Mucosa of descending colon (tissue), 3 donors: ENCODE measurements at regions not wholly inside any gene's neighbourhood (a gene's known extent, or its start where the extent isn't known, plus 50 kb on each side); places are given as distances from the start of the nearest gene placed in this dataset.

ENCODE experiments used
- ATAC-seq: fragments of 200-7000 bp; cut with Tn5 transposase; one replicate; pipeline ENCODE4 v1.9.1; 2020; ENCODE audit warnings: mild to moderate bottlenecking, moderate library complexity
- DNase-seq, 3 donors: peaks; one replicate each; pipeline ENCODE4 v3.0.0-alpha.2; 2020
- H3K36me3 ChIP-seq: fragments of 200-600 bp; one replicate; pipeline ENCODE4 v1.8.0; 2021; ENCODE audit warnings: low read depth, mild to moderate bottlenecking
- H3K4me1 ChIP-seq: fragments of 200-600 bp; one replicate; pipeline ENCODE4 v1.8.0; 2021; ENCODE audit warnings: low read depth, mild to moderate bottlenecking
- H3K4me3 ChIP-seq: fragments of 200-600 bp; one replicate; pipeline ENCODE4 v1.8.0; 2021; ENCODE audit warnings: mild to moderate bottlenecking
- H3K9me3 ChIP-seq: fragments of 200-600 bp; one replicate; pipeline ENCODE4 v1.8.0; 2021; ENCODE audit warnings: mild to moderate bottlenecking
- CTCF ChIP-seq: fragments of 200-600 bp; IDR thresholded peaks from one replicate; pipeline ENCODE4 v1.8.0; 2022; ENCODE audit warnings: antibody characterized with exemption, mild to moderate bottlenecking
- intact Hi-C, 2 donors: fragments of 100-400 bp; cut with DNase I in 1 of 2; cut with micrococcal nuclease in 1 of 2; formaldehyde crosslinking; loops; one replicate each; pipeline versions ENCODE4 v1.11.0 to v1.11.1; 2022; cut with DNase I, micrococcal nuclease
- donor health status: DM: no; HTN: no; CAD: no; lungs with moderate emphysema.
- donor health status: DM: no; HTN: no; CAD: no.
- donor health status: DM: no; HTN: yes; CAD: no.

- no peak for TF ChIP-seq CTCF
- Histone ChIP-seq H3K36me3 (no peaks in the 10 kb centered on the region), H3K4me3 (no peak overlapping the region), H3K9me3 (no peaks in the 10 kb centered on the region), H3K4me1 (peaks cover 8% of the 10 kb centered on the region)
- DNase-seq (no peak), ATAC-seq (no peak)
- intact Hi-C loops = no loop called here
Observed at GRCh38 chr4:82047731-82048130, 326.1 kb downstream of the HNRNPD start.

- no peak overlapping the region for H3K4me3 ChIP-seq
- TF ChIP-seq CTCF = no peak
- intact Hi-C loops = no loop called here
Observed at GRCh38 chr4:82046796-82047195, 327.0 kb downstream of the HNRNPD start.

DNA sequence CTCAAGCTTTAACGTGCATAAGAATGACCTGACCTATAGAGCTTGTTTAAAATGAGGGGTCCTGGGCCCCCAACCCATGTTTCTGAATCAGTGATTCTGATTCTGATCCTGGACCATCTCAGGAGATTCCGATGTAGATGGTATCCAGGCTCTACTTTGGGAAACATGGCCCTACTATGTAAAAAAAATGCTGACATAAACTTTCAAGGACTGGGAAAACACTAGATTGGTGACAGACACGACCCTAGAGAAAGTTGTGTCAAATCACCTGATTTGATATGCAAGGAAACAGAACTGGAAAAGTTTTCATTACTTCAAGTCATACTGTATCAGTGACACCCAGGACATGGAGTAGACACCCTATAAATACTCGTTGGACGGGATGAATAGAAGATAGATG lies 328.5 kb downstream of the HNRNPD start:
- H3K4me3 ChIP-seq = no peak overlapping the region
- no peaks in the 10 kb centered on the region for H3K36me3 ChIP-seq
- DNase-seq (no peak), ATAC-seq (no peak)
- intact Hi-C loops = no loop called here
- peaks cover 8% of the 10 kb centered on the region for H3K4me1 ChIP-seq
- TF ChIP-seq CTCF = no peak
- H3K9me3 ChIP-seq = no peaks in the 10 kb centered on the region

More at GRCh38 chr4:82046796-82047195, 327.0 kb downstream of the HNRNPD start:
- no peaks in the 10 kb centered on the region for H3K9me3 ChIP-seq
- no peak for ATAC-seq
- H3K4me1 ChIP-seq = peaks cover 8% of the 10 kb centered on the region
- DNase-seq = no peak
- no peaks in the 10 kb centered on the region for H3K36me3 ChIP-seq

GRCh38 chr4:82044141-82044993 lies 329.4 kb downstream of the HNRNPD start:
- no peaks in the 10 kb centered on the region for H3K36me3 ChIP-seq
- intact Hi-C loops = no loop called here

DNA sequence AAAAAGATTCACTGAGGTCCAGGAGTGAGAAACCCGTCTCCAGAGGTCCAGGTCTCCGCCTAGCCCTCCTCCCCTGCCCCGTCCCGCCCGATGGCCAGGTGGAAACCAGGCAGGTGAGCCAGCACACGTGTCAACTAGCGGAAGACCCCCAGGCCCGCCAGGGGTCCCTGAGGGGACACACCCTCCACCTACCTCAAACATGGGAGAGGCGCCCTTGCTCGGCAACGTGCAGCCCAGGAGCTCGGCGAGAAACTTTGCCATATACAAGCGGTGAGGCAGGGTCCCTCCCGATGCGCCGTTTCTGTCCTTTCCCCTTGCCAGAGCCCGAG lies 330.0 kb downstream of the HNRNPD start:
- Histone ChIP-seq H3K4me1 (peaks cover 8% of the 10 kb centered on the region), H3K4me3 (peak overlapping the region; percentile 14), H3K9me3 (no peaks in the 10 kb centered on the region), H3K36me3 (no peaks in the 10 kb centered on the region)
- ATAC-seq = no peak
- DNase-seq = no peak
- intact Hi-C loops = no loop called here
- TF ChIP-seq CTCF = no peak

More at GRCh38 chr4:82044141-82044993, 329.4 kb downstream of the HNRNPD start:
- Histone ChIP-seq H3K9me3 (no peaks in the 10 kb centered on the region), H3K4me3 (peak overlapping the region; percentile 14), H3K4me1 (peaks cover 8% of the 10 kb centered on the region)
- DNase-seq (peak; percentile 55 to 78 (median 65)), ATAC-seq (peak; percentile 82)
- TF ChIP-seq CTCF = no peak
